Right renal cortex interstitium (tissue), 3 donors: ENCODE measurements at regions not wholly inside any gene's neighbourhood (a gene's known extent, or its start where the extent isn't known, plus 50 kb on each side); places are given as distances from the start of the nearest gene placed in this dataset.

ENCODE experiments used
- DNase-seq, 3 donors: peaks; one replicate each; pipeline ENCODE4 v3.0.0-alpha.2; 2013; ENCODE audit warnings: low read depth in 3 of 3, low spot score in 2 of 3

GRCh38 chr11:15913261-15913660 is 443.1 kb downstream of the SOX6 start:
- DNase-seq, result no peak
